Body of pancreas (tissue), 4 donors: ENCODE measurements at regions not wholly inside any gene's neighbourhood (a gene's known extent, or its start where the extent isn't known, plus 50 kb on each side); places are given as distances from the start of the nearest gene placed in this dataset.

ENCODE experiments used
- ATAC-seq: fragments of 150-250 bp; one replicate; pipeline ENCODE4 v1.9.1; 2016
- DNase-seq, 4 donors: peaks; one replicate each; pipeline ENCODE4 v3.0.0-alpha.2; 2019
- H3K27ac ChIP-seq, 4 donors: fragments of 200-600 bp; sonication (generic); 1 replicate in 3 of 4; 2 replicates in 1 of 4; pipeline versions ENCODE4 v1.5.1 to v1.6.1; 2016 to 2019; ENCODE audit warnings: mild to moderate bottlenecking in 1 of 4, mixed read lengths in 1 of 4, moderate library complexity in 1 of 4
- H3K27me3 ChIP-seq, 2 donors: fragments of 200-600 bp; sonication (generic); one replicate each; pipeline ENCODE4 v1.6.0; 2016; ENCODE audit warnings: mild to moderate bottlenecking in 1 of 2
- H3K36me3 ChIP-seq, 2 donors: fragments of 200-600 bp; sonication (generic); replicated peaks in 1 of 2; 2 replicates each; pipeline ENCODE4 v1.5.1; 2016; ENCODE audit warnings: low read depth in 2 of 2; ENCODE audit not compliant: insufficient read depth in 1 of 2
- H3K4me1 ChIP-seq: fragments of 200-600 bp; sonication (generic); one replicate; pipeline ENCODE4 v1.6.0; 2016
- H3K4me3 ChIP-seq, 2 donors: fragments of 200-600 bp; sonication (generic); 1 replicate in 1 of 2; 2 replicates in 1 of 2; pipeline ENCODE4 v1.5.1; 2016 to 2019
- H3K9me3 ChIP-seq, 3 donors: fragments of 200-600 bp; sonication (generic); 1 replicate in 2 of 3; 2 replicates in 1 of 3; pipeline ENCODE4 v1.5.1; 2016
- CTCF ChIP-seq, 7 experiments: fragments of 450-650 bp in 4 of 7; fragments of 200-600 bp in 3 of 7; sonication (generic) in 3 of 7; IDR thresholded peaks; one replicate each; pipeline ENCODE4 v1.5.1; 2016 to 2019; ENCODE audit warnings: antibody characterized with exemption in 7 of 7
- POLR2A ChIP-seq, 3 donors: fragments of 450-650 bp; IDR thresholded peaks; one replicate each; pipeline ENCODE4 v1.6.1; 2016; ENCODE audit warnings: antibody characterized with exemption in 3 of 3, mild to moderate bottlenecking in 2 of 3
- WGBS, 2 donors: methylation state at CpG; one replicate each; pipeline ENCODE4 v1.1.5; 2017; 5-methylcytosine and 5-hydroxymethylcytosine counted together
- intact Hi-C: fragments of 100-400 bp; cut with DNase I; formaldehyde crosslinking; loops from one replicate; pipeline ENCODE4 v1.15.1; 2023

GRCh38 chr3:184440151-184440550 lies 60.3 kb downstream of the CHRD start:
- Histone ChIP-seq H3K27me3 (no peaks in the 10 kb centered on the region), H3K4me1 (no peaks in the 10 kb centered on the region), H3K36me3 (no peaks in the 10 kb centered on the region), H3K4me3 (no peak overlapping the region), H3K9me3 (no peaks in the 10 kb centered on the region), H3K27ac (no peak overlapping the region)
- WGBS, 2 donors: 31 to 35% methylated on average over 4 of the region's 4 CpGs
- ATAC-seq (no peak), DNase-seq (no peak)
- intact Hi-C loops: no loop called here
- no peak for TF ChIP-seq CTCF (IDR thresholded peaks at IDR 0.05)
- TF ChIP-seq POLR2A (IDR thresholded peaks at IDR 0.05): no peak

- intact Hi-C loops: no loop called here
- no peak overlapping the region for H3K4me3 ChIP-seq
- DNase-seq: no peak
- no peaks in the 10 kb centered on the region for H3K4me1 ChIP-seq
- H3K36me3 ChIP-seq: no peaks in the 10 kb centered on the region
- H3K9me3 ChIP-seq: no peaks in the 10 kb centered on the region
- no peaks in the 10 kb centered on the region for H3K27me3 ChIP-seq
- WGBS, 2 donors: 62 to 69% methylated on average over 8 of the region's 8 CpGs
- no peak for ATAC-seq
- no peak overlapping the region for H3K27ac ChIP-seq
- TF ChIP-seq POLR2A (IDR thresholded peaks at IDR 0.05): no peak
Observed at GRCh38 chr3:184441202-184441900, 61.5 kb downstream of the CHRD start.

GRCh38 chr3:184443364-184443763 lies 63.5 kb downstream of the CHRD start:
- intact Hi-C loops: no loop called here
- Histone ChIP-seq H3K36me3 (no peaks in the 10 kb centered on the region), H3K9me3 (no peaks in the 10 kb centered on the region), H3K4me1 (no peaks in the 10 kb centered on the region), H3K27ac (no peak overlapping the region), H3K27me3 (no peaks in the 10 kb centered on the region), H3K4me3 (no peak overlapping the region)
- DNase-seq (no peak), ATAC-seq (no peak)
- TF ChIP-seq POLR2A (IDR thresholded peaks at IDR 0.05) (no peak), CTCF (IDR thresholded peaks at IDR 0.05) (no peak)
- WGBS, 2 donors: 90 to 95% methylated on average over 8 of the region's 8 CpGs

- Histone ChIP-seq H3K4me1 (no peaks in the 10 kb centered on the region), H3K27ac (no peak overlapping the region), H3K36me3 (no peaks in the 10 kb centered on the region), H3K4me3 (no peak overlapping the region), H3K9me3 (no peaks in the 10 kb centered on the region), H3K27me3 (no peaks in the 10 kb centered on the region)
- TF ChIP-seq CTCF (IDR thresholded peaks at IDR 0.05) (no peak), POLR2A (IDR thresholded peaks at IDR 0.05) (no peak)
- intact Hi-C loops: no loop called here
- no peak for ATAC-seq
- DNase-seq: no peak
- WGBS, 2 donors: 81 to 88% methylated on average over 4 to 5 of the region's 5 CpGs
Observed at GRCh38 chr3:184443831-184444230, 64.0 kb downstream of the CHRD start.

GRCh38 chr3:184448321-184449160 lies 68.7 kb downstream of the CHRD start:
- Histone ChIP-seq H3K36me3 (no peaks in the 10 kb centered on the region), H3K9me3 (no peaks in the 10 kb centered on the region), H3K4me3 (no peak overlapping the region), H3K27ac (peak overlapping the region in 1 of 4 donors; percentile 36), H3K27me3 (no peaks in the 10 kb centered on the region), H3K4me1 (no peaks in the 10 kb centered on the region)
- TF ChIP-seq POLR2A (IDR thresholded peaks at IDR 0.05): no peak
- TF ChIP-seq CTCF (IDR thresholded peaks at IDR 0.05): no peak
- DNase-seq (peak in 1 of 4 donors; percentile 72), ATAC-seq (peak; percentile 33)
- intact Hi-C loops: no loop called here
- 64 to 81% methylated on average over 6 to 8 of the region's 8 CpGs for WGBS, 2 donors
